C4-2B (cell line): ENCODE measurements at regions not wholly inside any gene's neighbourhood (a gene's known extent, or its start where the extent isn't known, plus 50 kb on each side); places are given as distances from the start of the nearest gene placed in this dataset.

ENCODE experiments used
- CTCF ChIP-seq: fragments of 450-650 bp; conservative IDR thresholded peaks from 2 replicates; pipeline ENCODE4 v1.5.1; 2017; ENCODE audit warnings: mild to moderate bottlenecking
- ZFX ChIP-seq: fragments of 450-650 bp; IDR thresholded peaks from 2 replicates; pipeline ENCODE4 v1.6.1; 2017

GRCh38 chr12:19804737-19805136 is 365.4 kb downstream of the AEBP2 start:
- TF ChIP-seq CTCF (no peak), ZFX (no peak)
